Stimulated activated CD8-positive, alpha-beta memory T cell treated with anti-CD3 and anti-CD28 coated beads, Interleukin-15, amount 100 ng/mL, for 1 hour (primary cell): ENCODE measurements at regions not wholly inside any gene's neighbourhood (a gene's known extent, or its start where the extent isn't known, plus 50 kb on each side); places are given as distances from the start of the nearest gene placed in this dataset.

ENCODE experiments used
- DNase-seq: peaks from one replicate; pipeline ENCODE4 v3.0.0-alpha.2; 2020; ENCODE audit warnings: low read depth

GRCh38 chr5:54743581-54743980 is 226.0 kb downstream of the SNX18 start:
- no peak for DNase-seq

GRCh38 chr5:54742417-54742891 is 224.9 kb downstream of the SNX18 start:
- no peak for DNase-seq

GRCh38 chr5:54741711-54742110 is 224.2 kb downstream of the SNX18 start:
- DNase-seq, result no peak

- DNase-seq, result no peak
These were observed 222.6 kb downstream of the SNX18 start for GRCh38 chr5:54740141-54740540.

- DNase-seq, result no peak
These were observed 221.8 kb downstream of the SNX18 start for GRCh38 chr5:54739371-54739770.

GRCh38 chr5:54738973-54739367 is 221.4 kb downstream of the SNX18 start:
- DNase-seq, result no peak

GRCh38 chr5:54738118-54738972 is 220.8 kb downstream of the SNX18 start:
- DNase-seq, result no peak

GRCh38 chr5:54736003-54736797 is 218.6 kb downstream of the SNX18 start:
- no peak for DNase-seq

GRCh38 chr5:54733101-54733500 is 215.5 kb downstream of the SNX18 start:
- DNase-seq, result no peak

GRCh38 chr5:54732108-54732507 is 214.5 kb downstream of the SNX18 start:
- no peak for DNase-seq

GRCh38 chr5:54728588-54728915 is 211.0 kb downstream of the SNX18 start:
- no peak for DNase-seq

- no peak for DNase-seq
These were observed 210.5 kb downstream of the SNX18 start for GRCh38 chr5:54727874-54728587.

- no peak for DNase-seq
These were observed 208.1 kb downstream of the SNX18 start for GRCh38 chr5:54725391-54726280.

- no peak for DNase-seq
These were observed 205.4 kb downstream of the SNX18 start for GRCh38 chr5:54722846-54723433.

GRCh38 chr5:54721951-54722654 is 204.5 kb downstream of the SNX18 start:
- DNase-seq, result no peak

- DNase-seq, result no peak
These were observed 203.6 kb downstream of the SNX18 start for GRCh38 chr5:54721116-54721515.

- DNase-seq, result no peak
These were observed 202.8 kb downstream of the SNX18 start for GRCh38 chr5:54720341-54720740.

- DNase-seq, result no peak
These were observed 202.1 kb downstream of the SNX18 start for GRCh38 chr5:54719384-54720283.

- no peak for DNase-seq
These were observed 201.1 kb downstream of the SNX18 start for GRCh38 chr5:54718656-54719055.
